ENCODE measurements at regions not wholly inside any gene's neighbourhood (a gene's known extent, or its start where the extent isn't known, plus 50 kb on each side); places are given as distances from the start of the nearest gene placed in this dataset.

DNA sequence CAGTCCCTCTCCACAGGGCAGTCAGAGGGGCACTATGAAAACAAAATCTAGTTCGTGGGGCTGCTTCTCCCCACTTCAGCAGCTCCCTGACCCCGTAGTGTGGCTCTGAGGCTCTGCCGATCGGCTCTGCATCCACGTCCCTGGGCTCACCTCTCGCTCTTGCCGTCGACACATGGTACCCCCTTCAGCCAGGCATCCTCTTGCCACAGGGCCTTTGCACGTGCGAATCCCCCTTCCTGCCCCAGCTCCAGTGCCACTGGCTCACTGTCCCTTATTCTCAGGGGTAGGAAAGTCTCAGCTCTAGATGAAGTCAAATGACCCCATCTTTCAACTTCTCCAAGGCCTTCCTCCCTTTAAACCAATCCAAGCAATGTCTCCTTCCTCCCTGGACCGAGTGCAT lies 72.7 kb downstream of the KLHDC7A start:
- TF ChIP-seq, protein P1, sequence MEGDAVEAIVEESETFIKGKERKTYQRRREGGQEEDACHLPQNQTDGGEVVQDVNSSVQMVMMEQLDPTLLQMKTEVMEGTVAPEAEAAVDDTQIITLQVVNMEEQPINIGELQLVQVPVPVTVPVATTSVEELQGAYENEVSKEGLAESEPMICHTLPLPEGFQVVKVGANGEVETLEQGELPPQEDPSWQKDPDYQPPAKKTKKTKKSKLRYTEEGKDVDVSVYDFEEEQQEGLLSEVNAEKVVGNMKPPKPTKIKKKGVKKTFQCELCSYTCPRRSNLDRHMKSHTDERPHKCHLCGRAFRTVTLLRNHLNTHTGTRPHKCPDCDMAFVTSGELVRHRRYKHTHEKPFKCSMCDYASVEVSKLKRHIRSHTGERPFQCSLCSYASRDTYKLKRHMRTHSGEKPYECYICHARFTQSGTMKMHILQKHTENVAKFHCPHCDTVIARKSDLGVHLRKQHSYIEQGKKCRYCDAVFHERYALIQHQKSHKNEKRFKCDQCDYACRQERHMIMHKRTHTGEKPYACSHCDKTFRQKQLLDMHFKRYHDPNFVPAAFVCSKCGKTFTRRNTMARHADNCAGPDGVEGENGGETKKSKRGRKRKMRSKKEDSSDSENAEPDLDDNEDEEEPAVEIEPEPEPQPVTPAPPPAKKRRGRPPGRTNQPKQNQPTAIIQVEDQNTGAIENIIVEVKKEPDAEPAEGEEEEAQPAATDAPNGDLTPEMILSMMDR (IDR thresholded peaks at IDR 0.05): no peak
- no peak for TF ChIP-seq POLR2A (IDR thresholded peaks at IDR 0.05)
